ENCODE measurements at regions not wholly inside any gene's neighbourhood (a gene's known extent, or its start where the extent isn't known, plus 50 kb on each side); places are given as distances from the start of the nearest gene placed in this dataset.

DNA sequence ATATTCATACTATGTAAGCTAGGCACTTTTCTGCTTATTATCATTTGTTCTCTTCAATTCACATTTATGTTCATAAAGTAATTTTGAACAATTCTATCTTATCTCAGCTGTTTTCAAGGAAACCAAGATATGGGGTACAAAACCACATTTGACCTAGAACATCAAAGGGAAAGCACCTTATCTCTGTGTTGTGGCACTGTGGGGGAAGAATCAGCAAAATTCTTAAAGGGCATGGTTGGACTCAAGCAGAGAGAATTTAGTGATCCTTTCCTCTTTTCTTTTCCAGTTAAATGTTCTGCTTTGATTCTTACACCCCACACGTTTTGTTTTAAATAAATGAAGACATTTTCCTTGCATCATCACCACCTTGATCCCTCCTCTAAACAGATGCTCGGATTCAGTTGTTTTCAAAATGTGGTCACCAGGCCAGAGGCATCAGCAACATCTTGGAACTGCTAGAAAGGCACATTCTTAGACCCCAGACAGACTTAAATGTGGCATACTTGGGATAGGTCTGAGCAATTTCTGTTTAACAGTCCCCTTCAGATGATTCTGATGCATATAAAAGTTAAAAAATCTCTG lies 128.4 kb upstream of the TP63 start (continued):
- no peak for TF ChIP-seq CREB1 (CRISPR knock-in tag; IDR thresholded peaks at IDR 0.05; ENCODE audit: low read depth)
- no peak for TF ChIP-seq NANOG (IDR thresholded peaks at IDR 0.05; ENCODE audit: borderline replicate concordance)
- TF ChIP-seq, protein P1, sequence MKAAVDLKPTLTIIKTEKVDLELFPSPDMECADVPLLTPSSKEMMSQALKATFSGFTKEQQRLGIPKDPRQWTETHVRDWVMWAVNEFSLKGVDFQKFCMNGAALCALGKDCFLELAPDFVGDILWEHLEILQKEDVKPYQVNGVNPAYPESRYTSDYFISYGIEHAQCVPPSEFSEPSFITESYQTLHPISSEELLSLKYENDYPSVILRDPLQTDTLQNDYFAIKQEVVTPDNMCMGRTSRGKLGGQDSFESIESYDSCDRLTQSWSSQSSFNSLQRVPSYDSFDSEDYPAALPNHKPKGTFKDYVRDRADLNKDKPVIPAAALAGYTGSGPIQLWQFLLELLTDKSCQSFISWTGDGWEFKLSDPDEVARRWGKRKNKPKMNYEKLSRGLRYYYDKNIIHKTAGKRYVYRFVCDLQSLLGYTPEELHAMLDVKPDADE (IDR thresholded peaks at IDR 0.05), result no peak
- TF ChIP-seq, protein P2, sequence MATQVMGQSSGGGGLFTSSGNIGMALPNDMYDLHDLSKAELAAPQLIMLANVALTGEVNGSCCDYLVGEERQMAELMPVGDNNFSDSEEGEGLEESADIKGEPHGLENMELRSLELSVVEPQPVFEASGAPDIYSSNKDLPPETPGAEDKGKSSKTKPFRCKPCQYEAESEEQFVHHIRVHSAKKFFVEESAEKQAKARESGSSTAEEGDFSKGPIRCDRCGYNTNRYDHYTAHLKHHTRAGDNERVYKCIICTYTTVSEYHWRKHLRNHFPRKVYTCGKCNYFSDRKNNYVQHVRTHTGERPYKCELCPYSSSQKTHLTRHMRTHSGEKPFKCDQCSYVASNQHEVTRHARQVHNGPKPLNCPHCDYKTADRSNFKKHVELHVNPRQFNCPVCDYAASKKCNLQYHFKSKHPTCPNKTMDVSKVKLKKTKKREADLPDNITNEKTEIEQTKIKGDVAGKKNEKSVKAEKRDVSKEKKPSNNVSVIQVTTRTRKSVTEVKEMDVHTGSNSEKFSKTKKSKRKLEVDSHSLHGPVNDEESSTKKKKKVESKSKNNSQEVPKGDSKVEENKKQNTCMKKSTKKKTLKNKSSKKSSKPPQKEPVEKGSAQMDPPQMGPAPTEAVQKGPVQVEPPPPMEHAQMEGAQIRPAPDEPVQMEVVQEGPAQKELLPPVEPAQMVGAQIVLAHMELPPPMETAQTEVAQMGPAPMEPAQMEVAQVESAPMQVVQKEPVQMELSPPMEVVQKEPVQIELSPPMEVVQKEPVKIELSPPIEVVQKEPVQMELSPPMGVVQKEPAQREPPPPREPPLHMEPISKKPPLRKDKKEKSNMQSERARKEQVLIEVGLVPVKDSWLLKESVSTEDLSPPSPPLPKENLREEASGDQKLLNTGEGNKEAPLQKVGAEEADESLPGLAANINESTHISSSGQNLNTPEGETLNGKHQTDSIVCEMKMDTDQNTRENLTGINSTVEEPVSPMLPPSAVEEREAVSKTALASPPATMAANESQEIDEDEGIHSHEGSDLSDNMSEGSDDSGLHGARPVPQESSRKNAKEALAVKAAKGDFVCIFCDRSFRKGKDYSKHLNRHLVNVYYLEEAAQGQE (IDR thresholded peaks at IDR 0.05; ENCODE audit: unreplicated experiment), result no peak
- no peak for TF ChIP-seq EZH2 (IDR thresholded peaks at IDR 0.05; ENCODE audit: low read depth, unreplicated experiment)
- TF ChIP-seq ZNF331 (CRISPR knock-in tag; IDR thresholded peaks at IDR 0.05; ENCODE audit: low read depth), result no peak

DNA sequence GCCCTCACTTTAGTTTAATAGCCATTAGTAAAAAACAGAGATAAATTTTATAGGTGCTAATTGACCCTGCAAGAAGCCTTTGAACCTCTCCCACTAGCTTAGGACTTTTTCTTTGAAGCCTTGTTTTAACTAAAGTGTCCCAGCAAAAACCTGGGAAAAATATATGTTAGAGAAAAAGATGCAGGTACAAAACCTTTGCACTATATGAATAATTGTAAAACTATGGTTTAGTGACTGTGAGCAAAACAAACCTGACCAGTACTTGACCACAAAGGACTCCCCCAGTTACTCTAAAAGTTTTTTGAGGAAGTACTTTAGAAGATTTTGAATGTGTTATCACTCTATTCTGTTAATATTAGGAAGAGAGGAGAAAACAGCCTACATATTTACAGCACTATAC lies 123.3 kb upstream of the TP63 start:
- H3K36me3 ChIP-seq (ENCODE audit: insufficient read depth), result no peaks in the 10 kb centered on the region
- no peaks in the 10 kb centered on the region for H3K4me1 ChIP-seq (ENCODE audit: insufficient read depth)
- H3K4me2 ChIP-seq, result no peak overlapping the region
- ATAC-seq, result no peak
- H2AFZ ChIP-seq, result no peak overlapping the region
- Mint-ChIP-seq H3K27me3 (ENCODE audit: insufficient read depth, low read depth, poor library complexity) (no peaks in the 10 kb centered on the region), H3K4me3 (no peak overlapping the region), H3K36me3 (ENCODE audit: low read depth) (no peaks in the 10 kb centered on the region), H3K4me1 (no peaks in the 10 kb centered on the region), H3K27ac (no peak overlapping the region), H3K9me3 (no peaks in the 10 kb centered on the region)
- no peak overlapping the region for H3K27ac ChIP-seq (ENCODE audit: low read depth)
- TF ChIP-seq CREB1 (CRISPR knock-in tag; IDR thresholded peaks at IDR 0.05; ENCODE audit: low read depth), result no peak
- TF ChIP-seq, protein P2 (IDR thresholded peaks at IDR 0.05; ENCODE audit: unreplicated experiment), result no peak
- DNase-seq (ENCODE audit: low spot score), result no peak
- no peaks in the 10 kb centered on the region for H3K27me3 ChIP-seq (ENCODE audit: insufficient read depth)
- no peaks in the 10 kb centered on the region for H3K79me2 ChIP-seq (replicated peaks; ENCODE audit: insufficient read depth)
- H3K9me2 ChIP-seq (ENCODE audit: insufficient read depth), result peaks cover 17% of the 10 kb centered on the region; the same call in 1 of the 2 replicates
- no peak overlapping the region for H3K4me3 ChIP-seq
- no peaks in the 10 kb centered on the region for H4K20me1 ChIP-seq (replicated peaks; ENCODE audit: insufficient read depth)
- no peaks in the 10 kb centered on the region for H3F3A ChIP-seq (replicated peaks; ENCODE audit: low read depth)
